PFSK-1 (cell line): ENCODE measurements at regions not wholly inside any gene's neighbourhood (a gene's known extent, or its start where the extent isn't known, plus 50 kb on each side); places are given as distances from the start of the nearest gene placed in this dataset.

Experiments
- FOXP2 ChIP-seq: optimal IDR thresholded peaks from 2 replicates; pipeline ENCODE3; 2011; ENCODE audit warnings: borderline replicate concordance, control low read depth, inconsistent platforms; ENCODE audit not compliant: insufficient read depth; ENCODE audit errors: extremely low read length, extremely low read depth
- POLR2AphosphoS5 ChIP-seq: IDR thresholded peaks from 2 replicates; pipeline ENCODE4 v1.6.1; 2012; ENCODE audit warnings: low read depth, mild to moderate bottlenecking, control low read depth, low read length, moderate library complexity
- SIN3A ChIP-seq: IDR thresholded peaks from 2 replicates; pipeline ENCODE4 v1.6.1; 2012; ENCODE audit warnings: mild to moderate bottlenecking, low read length, moderate library complexity, borderline replicate concordance; ENCODE audit not compliant: insufficient read depth
- TAF1 ChIP-seq: IDR thresholded peaks from 2 replicates; pipeline ENCODE4 v1.6.1; 2012; ENCODE audit warnings: low read length, control low read depth, borderline replicate concordance; ENCODE audit not compliant: insufficient read depth
- TF ChIP-seq, protein P1 (sequence below), 2 experiments: IDR thresholded peaks; 2 replicates each; pipeline versions ENCODE4 v1.6.1 to v1.8.0; 2011 to 2012; ENCODE audit warnings: low read depth in 2 of 2, low read length in 2 of 2, control low read depth in 1 of 2, inconsistent platforms in 1 of 2, mild to moderate bottlenecking in 1 of 2, moderate library complexity in 1 of 2; ENCODE audit not compliant: insufficient read depth in 1 of 2

DNA sequence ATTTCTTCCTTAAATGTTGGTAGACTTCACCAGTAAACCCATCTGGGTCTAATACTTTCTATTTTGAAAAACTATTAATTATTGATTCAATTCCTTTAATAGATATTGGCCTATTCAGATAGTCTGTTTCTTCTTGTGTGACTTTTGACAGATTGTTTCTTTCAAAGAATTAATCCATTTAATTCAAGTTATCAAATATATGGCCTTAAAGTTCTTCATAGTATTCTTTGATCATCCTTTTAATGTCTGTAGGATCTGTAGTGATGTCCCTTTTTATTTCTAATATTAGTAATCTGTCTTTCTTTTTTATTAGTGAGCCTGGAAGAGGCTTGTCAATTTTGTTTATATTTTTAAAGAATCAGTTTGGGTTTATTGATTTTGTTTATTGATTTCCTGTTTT, 190.0 kb downstream of the SLC38A4 start:
- TF ChIP-seq FOXP2 (no peak), POLR2AphosphoS5 (no peak), SIN3A (no peak), TAF1 (no peak)
- TF ChIP-seq, protein P1, sequence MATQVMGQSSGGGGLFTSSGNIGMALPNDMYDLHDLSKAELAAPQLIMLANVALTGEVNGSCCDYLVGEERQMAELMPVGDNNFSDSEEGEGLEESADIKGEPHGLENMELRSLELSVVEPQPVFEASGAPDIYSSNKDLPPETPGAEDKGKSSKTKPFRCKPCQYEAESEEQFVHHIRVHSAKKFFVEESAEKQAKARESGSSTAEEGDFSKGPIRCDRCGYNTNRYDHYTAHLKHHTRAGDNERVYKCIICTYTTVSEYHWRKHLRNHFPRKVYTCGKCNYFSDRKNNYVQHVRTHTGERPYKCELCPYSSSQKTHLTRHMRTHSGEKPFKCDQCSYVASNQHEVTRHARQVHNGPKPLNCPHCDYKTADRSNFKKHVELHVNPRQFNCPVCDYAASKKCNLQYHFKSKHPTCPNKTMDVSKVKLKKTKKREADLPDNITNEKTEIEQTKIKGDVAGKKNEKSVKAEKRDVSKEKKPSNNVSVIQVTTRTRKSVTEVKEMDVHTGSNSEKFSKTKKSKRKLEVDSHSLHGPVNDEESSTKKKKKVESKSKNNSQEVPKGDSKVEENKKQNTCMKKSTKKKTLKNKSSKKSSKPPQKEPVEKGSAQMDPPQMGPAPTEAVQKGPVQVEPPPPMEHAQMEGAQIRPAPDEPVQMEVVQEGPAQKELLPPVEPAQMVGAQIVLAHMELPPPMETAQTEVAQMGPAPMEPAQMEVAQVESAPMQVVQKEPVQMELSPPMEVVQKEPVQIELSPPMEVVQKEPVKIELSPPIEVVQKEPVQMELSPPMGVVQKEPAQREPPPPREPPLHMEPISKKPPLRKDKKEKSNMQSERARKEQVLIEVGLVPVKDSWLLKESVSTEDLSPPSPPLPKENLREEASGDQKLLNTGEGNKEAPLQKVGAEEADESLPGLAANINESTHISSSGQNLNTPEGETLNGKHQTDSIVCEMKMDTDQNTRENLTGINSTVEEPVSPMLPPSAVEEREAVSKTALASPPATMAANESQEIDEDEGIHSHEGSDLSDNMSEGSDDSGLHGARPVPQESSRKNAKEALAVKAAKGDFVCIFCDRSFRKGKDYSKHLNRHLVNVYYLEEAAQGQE (IDR thresholded peaks at IDR 0.05; ENCODE audit: insufficient read depth in 1 of 2, low read depth in 2 of 2, low read length in 2 of 2) = no peak
